GM18498 (cell line): ENCODE measurements at regions not wholly inside any gene's neighbourhood (a gene's known extent, or its start where the extent isn't known, plus 50 kb on each side); places are given as distances from the start of the nearest gene placed in this dataset.

Experiments
- ATAC-seq: cut with Tn5 transposase; IDR thresholded peaks from one replicate; pipeline ENCODE4 v1.9.1; 2021; ENCODE audit warnings: mild to moderate bottlenecking, moderate library complexity; ENCODE audit not compliant: unreplicated experiment

DNA sequence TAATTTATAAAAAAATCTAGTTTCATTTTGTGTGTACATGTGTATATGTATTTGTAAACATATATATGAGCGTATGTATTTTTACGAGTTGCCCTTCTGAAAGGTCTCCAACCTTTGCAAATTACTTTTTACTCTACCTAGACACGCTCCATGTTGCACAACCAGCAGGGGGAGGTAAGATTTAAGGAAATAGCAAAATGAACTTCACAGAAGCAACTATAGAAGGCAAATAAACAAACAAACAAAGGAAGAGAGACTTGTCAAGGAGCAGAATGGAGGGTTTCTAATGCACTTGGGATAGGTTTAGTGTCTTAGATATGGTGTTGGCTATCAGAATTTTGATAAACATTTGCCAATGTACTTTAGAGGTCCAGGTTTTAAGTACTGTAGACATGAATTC is 820.5 kb upstream of the POU3F3 start:
- ATAC-seq, result no peak

DNA sequence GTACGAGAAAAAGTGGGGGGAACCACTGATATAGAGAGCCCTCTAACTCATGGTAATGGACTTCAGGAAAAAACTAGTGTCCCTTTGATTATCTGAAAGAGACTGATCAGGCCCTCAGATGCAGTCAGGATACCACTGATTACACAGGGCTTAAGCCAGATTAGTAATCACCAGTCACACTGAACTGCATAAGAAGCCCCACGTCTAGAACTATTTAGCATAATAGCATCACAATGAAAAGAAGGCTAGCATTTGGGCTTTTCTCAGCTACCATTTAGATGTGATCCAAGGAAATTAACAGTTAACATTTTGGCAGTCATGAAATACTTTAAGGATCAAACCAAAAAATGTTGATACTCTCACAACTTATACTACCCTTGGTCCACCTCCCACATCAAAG is 813.1 kb upstream of the POU3F3 start:
- ATAC-seq, result no peak

DNA sequence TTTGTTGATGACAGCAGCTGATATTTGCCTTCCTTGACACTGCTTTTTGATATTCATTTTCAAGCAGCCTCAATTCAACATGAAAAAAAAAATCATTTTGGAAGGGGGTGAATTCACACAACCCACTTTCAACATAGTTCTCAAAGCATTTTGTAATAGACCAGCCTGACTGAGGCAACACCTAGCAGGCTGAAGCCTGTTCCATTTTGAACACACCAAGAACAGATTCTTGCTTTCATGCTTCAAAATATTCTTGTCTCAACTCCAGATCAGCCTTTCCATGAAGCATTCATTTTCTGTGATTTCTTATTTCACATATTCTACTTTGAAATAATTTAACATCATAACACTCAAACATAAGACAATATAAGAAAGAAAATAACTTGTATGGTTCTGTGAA is 812.6 kb upstream of the POU3F3 start:
- ATAC-seq, result no peak

DNA sequence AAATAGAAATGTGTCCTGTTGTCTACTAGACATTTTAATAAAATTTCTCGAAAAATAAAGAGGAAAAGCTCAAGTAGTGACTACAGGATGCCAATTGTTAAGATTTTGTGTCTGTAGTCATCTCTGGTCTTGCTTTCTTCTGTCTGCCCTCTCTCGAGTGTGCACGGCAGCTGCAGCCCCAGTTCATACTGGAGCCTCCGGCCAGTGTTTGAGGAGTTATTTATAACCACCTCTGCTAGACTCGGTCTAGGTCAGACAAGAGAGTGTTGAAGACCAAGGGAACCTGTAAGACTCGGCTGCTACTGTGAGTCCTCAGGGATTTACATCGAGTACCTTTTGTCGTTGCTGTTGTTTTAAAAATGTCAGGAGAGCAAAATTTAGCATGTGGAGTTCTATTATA is 810.1 kb upstream of the POU3F3 start:
- no peak for ATAC-seq

DNA sequence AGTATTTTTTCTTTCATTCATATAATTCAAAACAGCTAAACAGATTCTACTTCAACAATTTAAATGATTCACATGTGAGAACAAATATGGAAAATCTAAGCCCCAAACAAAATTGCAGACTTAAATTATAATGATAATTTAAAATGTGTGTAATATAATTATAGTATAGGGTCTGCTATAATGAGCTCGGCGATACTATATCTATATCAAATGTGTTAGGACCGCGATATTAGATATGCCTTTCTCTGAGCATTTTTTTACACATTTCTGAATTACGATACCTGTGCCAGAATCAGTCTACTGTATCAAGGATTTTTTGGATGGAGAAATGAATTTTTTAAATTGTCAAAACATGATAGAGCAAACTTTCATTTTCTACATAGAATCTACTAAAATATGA is 808.8 kb upstream of the POU3F3 start:
- ATAC-seq, result no peak

- no peak for ATAC-seq
These were observed 807.4 kb upstream of the POU3F3 start for GRCh38 chr2:104046466-104046865.

DNA sequence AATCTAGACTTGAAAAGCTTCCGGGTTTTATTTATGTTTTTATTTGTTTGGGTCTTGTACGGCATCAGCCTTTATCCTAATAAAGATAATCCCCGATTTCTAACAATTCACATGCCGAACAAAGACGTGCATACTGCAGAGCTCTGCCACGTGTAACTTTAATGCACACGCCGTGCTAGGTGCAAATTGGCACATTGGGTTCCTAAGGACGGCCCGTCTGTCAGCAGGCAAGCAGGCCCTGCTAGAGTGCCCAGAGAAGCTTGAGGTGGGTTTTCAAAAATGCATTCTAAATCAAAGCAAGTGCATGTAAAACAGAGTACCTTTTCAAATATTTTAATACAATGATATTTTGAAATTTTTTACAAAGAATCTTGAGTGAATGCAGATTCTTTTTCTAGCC is 806.4 kb upstream of the POU3F3 start:
- ATAC-seq, result no peak

DNA sequence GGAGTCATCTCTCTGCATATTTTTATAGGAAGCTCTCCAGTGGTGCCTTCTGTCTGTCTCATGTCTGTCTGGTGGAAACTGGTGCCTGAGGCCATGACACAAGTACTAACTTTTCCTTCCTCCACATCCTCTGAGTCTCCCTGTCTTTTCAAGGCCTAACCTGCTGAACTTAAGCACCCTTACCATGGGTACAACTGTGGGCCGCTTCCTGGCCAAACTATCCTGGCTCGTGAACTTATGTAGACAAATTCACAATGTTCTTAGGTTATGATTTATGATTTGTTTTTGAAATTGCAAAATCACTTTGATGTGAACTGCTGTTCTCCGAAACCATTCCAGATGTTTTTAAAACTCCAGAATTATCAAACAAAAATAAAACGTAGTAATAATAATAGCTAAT is 804.5 kb upstream of the POU3F3 start:
- ATAC-seq, result no peak

DNA sequence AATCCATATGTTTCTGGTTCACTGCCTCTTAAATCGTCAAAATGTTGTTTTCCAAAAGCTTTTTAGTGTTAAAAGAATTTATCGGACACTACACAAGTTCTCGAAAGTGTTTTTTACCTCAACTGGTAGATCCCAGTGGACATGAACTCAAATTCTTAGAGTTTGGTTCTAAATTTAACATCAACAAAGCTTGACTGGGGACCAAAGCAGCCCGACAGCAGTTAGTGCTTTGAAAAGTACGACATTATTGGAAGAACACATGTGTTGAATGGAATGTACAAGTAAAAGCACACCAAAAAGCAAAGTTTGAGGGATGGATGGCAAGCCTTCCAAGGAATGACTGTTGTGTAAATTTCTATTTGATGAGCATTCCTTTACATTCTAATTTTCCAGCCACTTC is 803.9 kb upstream of the POU3F3 start:
- ATAC-seq, result no peak

DNA sequence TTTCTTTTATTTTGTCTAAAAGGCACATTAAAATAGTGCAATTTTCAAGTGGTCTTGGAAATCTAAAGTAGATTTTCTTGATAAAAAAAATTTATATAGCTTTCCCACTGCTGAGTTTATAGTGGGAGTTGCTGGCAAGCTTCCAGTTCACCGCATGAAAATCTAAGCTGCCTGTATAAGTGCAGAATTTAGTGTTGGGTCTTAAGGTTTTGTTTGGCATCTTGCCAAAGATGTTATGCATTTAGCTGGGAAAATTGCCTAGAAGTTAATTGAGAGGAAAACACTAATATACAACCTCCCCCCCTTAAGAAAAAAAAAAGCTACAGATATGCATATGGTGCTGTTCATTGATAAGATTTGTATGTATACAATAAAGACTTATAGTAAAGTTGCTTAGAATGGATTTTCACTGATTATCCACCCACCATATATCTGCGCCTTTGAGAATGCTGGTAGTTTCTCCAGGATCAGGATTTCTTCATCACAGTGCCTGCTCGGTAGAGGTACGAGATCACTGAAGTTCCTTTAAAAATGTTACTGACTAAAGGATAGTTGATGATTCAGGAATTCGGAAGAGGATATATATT is 803.2 kb upstream of the POU3F3 start:
- no peak for ATAC-seq

- no peak for ATAC-seq
These were observed 802.1 kb upstream of the POU3F3 start for GRCh38 chr2:104051766-104052165.

DNA sequence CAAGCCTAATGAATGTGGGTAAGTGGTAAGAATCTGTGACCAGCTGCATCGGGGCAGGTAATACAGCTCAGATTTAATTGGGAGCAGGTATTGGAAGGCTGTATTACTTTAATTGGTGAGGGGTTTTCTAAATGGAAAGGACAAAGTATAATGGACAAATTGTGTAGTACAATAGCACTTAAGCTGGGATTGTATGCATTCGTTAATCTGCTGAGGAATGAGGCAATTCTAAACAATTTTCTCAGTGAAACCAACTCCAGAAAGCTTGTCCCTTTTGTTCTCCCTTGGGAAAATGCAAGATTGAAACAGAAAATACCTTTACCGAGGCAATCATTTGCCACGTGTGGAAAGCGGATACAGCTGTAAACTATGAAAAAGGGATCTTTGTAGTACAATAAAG is 801.6 kb upstream of the POU3F3 start:
- no peak for ATAC-seq

DNA sequence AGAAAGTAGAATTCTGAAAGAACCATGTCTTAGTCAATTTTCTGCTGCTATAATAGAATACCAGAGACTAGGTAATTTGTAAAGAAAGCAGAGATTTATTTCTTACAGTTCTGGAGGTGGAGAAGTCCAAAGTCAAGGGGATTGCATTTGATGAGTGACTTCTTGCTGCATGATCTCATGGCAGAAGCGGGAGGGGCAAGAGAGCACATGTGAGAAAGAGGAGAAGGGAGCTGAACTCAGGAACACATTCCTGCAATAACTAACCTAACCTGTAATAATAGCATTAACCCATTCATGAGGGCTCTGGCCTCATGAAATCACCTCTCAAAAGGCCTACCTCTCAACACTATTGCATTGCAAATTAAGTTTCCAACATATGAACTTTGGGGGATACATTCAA is 797.5 kb upstream of the POU3F3 start:
- no peak for ATAC-seq

DNA sequence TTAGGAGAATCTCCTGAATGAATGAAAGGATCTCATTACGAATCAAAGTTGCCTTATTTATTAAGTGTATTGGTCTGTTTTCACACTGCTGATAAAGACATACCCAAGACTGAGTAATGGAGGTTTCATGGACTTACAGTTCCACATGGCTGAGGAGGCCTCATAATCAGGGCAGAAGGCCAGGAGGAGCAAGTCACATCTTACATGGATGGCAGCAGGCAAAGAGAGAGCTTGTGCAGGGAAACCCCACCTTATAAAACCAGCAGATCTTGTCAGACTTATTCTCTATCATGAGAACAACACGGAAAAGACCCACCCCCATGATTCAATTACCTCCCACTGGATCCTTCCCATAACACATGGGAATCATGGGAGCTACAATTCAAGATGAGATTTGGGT is 785.2 kb upstream of the POU3F3 start:
- no peak for ATAC-seq

- ATAC-seq, result no peak
These were observed 776.3 kb upstream of the POU3F3 start for GRCh38 chr2:104077573-104077972.

GRCh38 chr2:104078431-104079157 is 775.3 kb upstream of the POU3F3 start:
- ATAC-seq, result no peak

- no peak for ATAC-seq
These were observed 765.2 kb upstream of the POU3F3 start for GRCh38 chr2:104088745-104089144.

DNA sequence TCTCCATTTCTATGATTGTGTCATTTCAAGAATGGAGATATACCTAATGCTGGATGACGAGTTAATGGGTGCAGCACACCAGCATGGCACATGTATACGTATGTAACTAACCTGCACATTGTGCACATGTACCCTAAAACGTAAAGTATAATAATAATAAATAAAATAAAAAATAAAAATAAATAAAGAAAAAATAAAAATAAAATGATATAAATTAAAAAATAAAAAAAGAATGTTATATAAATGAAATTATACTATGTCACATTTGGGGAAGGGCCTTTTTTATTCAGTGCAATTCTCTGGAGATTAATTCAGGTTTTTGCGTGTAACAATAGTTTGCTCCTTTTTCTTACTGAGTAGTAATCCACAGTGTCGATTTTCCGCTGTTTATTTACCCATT is 763.5 kb upstream of the POU3F3 start:
- ATAC-seq, result no peak

GRCh38 chr2:104091894-104092293 is 762.0 kb upstream of the POU3F3 start:
- no peak for ATAC-seq

GRCh38 chr2:104092886-104093285 is 761.0 kb upstream of the POU3F3 start:
- no peak for ATAC-seq

DNA sequence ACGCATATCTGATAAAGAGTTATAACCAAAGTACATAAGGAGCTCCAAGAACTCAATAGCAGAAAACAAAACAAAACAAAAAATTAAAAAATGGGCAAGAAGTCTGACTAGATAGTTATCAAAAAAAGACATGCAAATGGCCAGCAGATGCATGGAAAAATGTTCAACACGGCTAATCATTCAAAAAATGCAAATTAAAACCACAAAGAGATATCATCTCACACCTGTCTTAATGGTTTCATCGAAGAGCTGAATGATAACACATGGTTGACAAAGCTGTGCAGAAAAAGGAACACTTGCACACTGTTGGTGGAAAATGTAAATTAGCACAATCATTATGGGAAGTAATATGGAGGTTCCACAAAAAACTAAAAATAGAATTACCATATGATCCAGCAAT is 751.3 kb upstream of the POU3F3 start:
- no peak for ATAC-seq

- ATAC-seq, result no peak
These were observed 744.6 kb upstream of the POU3F3 start for GRCh38 chr2:104109356-104109755.

DNA sequence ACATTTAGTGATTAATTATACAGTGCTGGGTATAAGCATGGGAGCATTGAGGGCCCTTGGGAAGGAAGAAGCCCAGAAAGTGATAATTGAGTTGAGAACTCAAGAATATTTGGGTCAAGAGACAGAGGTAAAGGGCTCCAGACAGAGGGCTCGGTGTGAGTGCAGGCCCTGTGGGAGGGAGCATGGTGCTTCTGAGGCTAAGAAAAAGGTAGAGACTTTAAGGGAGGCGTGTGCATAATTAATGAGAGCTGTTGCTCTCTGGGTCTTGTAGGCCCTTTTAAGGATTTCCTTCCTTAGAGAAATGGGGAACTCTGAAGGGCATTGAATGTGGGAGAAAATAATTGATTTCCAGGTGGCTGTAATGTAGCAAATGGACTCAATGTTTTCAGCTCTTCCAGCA is 735.0 kb upstream of the POU3F3 start:
- ATAC-seq, result no peak
